Mesodermal cell (in vitro differentiated cells): ENCODE measurements at regions not wholly inside any gene's neighbourhood (a gene's known extent, or its start where the extent isn't known, plus 50 kb on each side); places are given as distances from the start of the nearest gene placed in this dataset.

Experiments used
- H3K27ac ChIP-seq: 2 replicates; pipeline ENCODE4 v1.7.0; 2013; ENCODE audit warnings: mild to moderate bottlenecking, low read depth, low read length, moderate library complexity; ENCODE audit not compliant: severe bottlenecking
- H3K36me3 ChIP-seq: 2 replicates; pipeline ENCODE4 v1.7.1; 2013; ENCODE audit warnings: mild to moderate bottlenecking, low read length, moderate library complexity; ENCODE audit not compliant: control insufficient read depth, insufficient read depth
- H3K4me1 ChIP-seq: one replicate; pipeline ENCODE4 v1.7.1; 2013; ENCODE audit warnings: mild to moderate bottlenecking, low read length; ENCODE audit not compliant: insufficient read depth, control insufficient read depth, poor library complexity, severe bottlenecking
- H3K4me3 ChIP-seq: 2 replicates; pipeline ENCODE4 v1.7.0; 2013; ENCODE audit warnings: low read length, control low read depth, mild to moderate bottlenecking; ENCODE audit not compliant: insufficient read depth, poor library complexity, severe bottlenecking; ENCODE audit errors: extremely low read depth
- H3K9me3 ChIP-seq: 2 replicates; pipeline ENCODE4 v1.7.1; 2013; ENCODE audit warnings: mild to moderate bottlenecking, low read length, moderate library complexity; ENCODE audit not compliant: control insufficient read depth
- WGBS, 2 experiments: methylation state at CpG; one replicate each; pipeline ENCODE4 v1.1.5; 2013; ENCODE audit warnings: missing lambda C conversion rate in 2 of 2; ENCODE audit not compliant: insufficient coverage in 2 of 2; 5-methylcytosine and 5-hydroxymethylcytosine counted together

DNA sequence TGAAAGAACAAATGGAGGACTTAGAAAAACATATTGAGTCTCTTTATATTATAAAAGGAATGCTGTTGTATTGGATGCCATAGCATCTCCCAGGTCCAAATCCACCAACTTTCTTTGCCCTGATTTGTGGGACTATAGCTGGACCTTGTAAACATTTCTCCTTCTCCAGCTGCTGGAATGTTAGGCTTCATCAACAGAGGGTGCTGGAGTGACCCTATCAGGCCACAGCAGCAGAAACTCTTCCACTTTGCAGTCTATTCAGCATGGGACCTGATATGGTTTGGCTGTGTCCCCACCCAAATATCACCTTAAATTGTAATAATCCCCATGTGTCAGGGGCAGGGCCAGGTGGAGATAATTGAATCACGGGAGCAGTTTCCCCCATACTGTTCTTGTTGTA lies 138.4 kb upstream of the ARL4C start:
- Histone ChIP-seq H3K4me3 (no peak overlapping the region), H3K9me3 (no peaks in the 10 kb centered on the region), H3K27ac (no peak overlapping the region), H3K36me3 (no peaks in the 10 kb centered on the region), H3K4me1 (peaks cover 30% of the 10 kb centered on the region)
- no CpG with 5 or more reads among the region's 1 CpG for WGBS, 2 experiments

DNA sequence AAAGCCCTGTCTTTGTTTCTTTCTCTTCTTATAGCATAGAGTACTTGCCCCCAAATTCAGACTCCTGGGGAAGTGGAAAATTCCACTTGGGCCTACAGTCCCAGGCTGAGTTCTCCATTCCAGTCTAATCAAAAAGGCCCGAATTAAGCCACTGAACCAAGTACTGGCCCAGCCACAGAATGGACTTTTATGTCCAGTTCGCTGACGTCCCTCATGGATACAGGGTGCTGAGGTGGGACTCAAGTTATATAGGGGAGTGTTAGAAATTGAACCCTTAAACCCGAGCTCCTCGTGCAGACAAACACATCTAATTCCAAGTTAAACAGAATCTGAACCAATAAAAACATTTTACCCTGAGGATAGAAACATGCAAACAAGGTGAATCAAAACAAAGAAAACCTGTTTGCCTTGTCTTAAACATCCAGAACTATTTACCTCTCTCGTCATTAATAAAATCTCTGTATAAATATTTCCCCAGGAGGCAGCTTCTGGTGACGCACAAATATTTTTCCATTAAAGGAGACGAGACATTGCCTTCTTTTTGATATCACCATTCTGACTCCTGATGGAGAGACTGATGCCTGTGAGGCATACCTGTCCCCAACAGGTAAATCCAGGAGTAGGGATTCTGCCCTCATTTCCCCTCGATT lies 136.8 kb upstream of the ARL4C start:
- no peak overlapping the region for H3K4me3 ChIP-seq
- WGBS, 2 experiments: 93 to 96% methylated on average over 4 to 5 of the region's 9 CpGs
- no peaks in the 10 kb centered on the region for H3K9me3 ChIP-seq
- peaks cover 35% of the 10 kb centered on the region for H3K4me1 ChIP-seq
- H3K27ac ChIP-seq: peak overlapping the region; percentile 81
- no peaks in the 10 kb centered on the region for H3K36me3 ChIP-seq

DNA sequence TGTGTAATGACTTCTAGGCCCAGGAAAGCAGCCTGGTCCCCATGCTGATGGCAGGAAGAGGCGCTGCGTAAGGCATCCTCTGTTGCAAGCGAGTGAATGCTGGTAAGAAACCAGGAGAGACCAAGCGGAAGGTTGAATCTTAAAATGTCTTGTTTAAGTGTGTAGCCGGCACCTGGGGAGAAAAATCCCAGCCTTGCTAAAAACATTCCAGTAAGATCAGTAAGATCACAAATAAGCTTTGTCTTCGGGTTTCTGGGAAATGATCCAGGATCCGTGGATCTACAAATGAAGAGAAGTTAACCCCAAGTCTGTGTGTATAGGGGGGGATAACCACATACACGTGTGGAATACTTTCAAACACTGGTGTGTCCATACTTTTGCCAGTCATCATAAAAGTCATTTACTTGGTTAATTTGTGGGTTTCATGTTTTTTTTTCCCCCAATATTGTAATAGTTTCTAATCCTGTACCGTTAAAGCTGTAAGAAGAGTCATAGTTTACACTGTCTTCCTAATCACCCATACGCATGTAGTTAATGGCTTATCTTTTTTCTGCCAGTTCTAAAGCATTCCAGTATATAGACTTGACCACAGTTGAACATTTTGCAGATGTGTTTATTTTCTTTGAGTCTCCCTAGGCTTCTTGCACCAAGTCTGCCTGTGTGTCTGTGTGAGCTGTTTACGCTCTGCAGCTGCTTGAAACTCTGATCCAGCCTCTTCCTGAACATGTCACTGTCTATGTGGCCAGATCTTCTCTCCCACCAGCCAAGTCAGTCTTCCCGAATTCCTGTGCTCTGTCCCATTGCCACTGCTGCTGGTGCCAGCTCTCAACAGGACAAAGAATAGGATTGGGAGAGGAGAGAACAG lies 135.9 kb upstream of the ARL4C start:
- 66 to 76% methylated on average over 8 to 9 of the region's 12 CpGs for WGBS, 2 experiments
- Histone ChIP-seq H3K27ac (peak overlapping the region; percentile 81), H3K36me3 (no peaks in the 10 kb centered on the region), H3K4me1 (peaks cover 35% of the 10 kb centered on the region), H3K4me3 (no peak overlapping the region), H3K9me3 (no peaks in the 10 kb centered on the region)

DNA sequence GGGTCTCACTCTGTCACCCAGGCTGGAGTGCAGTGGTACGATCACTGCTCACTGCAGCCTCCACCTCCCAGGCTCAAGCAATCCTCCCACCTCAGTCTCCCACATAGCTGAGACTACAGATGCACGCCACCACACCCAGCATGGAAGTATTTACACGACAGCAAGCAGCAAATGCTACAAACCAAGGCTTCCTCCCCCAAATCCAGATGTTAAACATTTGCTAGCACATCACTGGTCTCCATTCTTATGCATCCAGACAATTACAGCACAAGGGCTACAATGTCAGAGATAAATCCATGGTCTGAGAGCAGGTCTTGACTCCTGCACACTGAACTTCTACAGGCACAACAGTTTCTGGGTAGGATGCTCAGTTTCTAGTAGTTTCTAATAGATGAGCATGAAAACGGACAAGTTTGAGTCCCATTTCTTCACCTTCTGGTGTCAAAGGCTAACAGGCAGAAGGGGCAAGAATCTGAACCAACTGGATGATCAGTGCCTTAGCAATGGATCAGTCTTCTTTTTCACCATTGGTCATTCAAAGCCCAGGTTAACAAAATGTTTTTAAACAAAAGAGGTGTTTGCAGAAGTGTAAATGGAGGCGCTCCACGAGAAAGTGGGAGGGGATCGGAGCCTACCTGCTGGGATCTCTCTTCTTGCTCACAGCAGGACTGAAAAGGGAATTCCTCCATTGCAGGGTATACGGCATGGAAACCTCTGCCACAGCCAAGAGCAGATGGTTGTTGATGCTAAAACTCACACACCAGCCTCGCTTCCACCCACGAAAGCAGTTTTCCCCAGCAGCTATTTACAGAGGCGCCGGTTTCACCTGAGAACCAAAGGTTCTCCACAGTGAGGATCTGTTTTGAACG lies 135.0 kb upstream of the ARL4C start:
- 39 to 42% methylated on average over 11 to 12 of the region's 13 CpGs for WGBS, 2 experiments
- H3K4me3 ChIP-seq: no peak overlapping the region
- peak overlapping the region; percentile 81 for H3K27ac ChIP-seq
- no peaks in the 10 kb centered on the region for H3K9me3 ChIP-seq
- no peaks in the 10 kb centered on the region for H3K36me3 ChIP-seq
- H3K4me1 ChIP-seq: peaks cover 35% of the 10 kb centered on the region

DNA sequence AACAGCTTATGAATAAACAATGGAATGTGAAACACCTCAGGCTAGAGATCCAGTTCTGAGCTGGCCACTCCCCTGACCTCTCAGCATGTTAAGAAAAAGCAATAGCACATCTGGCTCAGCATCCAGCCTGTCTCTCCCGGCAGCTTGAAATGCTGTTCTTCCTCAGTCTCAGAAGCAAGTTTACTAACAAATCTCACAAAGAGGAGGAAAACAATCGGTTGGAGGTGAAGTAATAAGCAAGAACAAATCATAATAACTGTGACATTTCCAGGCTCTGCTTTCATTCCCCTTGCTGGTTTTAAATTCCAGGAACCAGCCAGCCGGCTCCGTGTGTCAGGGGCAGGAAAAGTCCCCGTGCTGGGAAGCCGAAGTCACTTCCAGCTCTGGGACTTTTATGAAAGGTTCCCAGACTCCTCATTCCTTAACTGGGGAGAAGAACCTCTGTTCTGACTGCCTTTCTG lies 133.9 kb upstream of the ARL4C start:
- Histone ChIP-seq H3K9me3 (no peaks in the 10 kb centered on the region), H3K4me3 (no peak overlapping the region), H3K27ac (peak overlapping the region; percentile 61), H3K36me3 (no peaks in the 10 kb centered on the region), H3K4me1 (peaks cover 35% of the 10 kb centered on the region)
- 13 to 27% methylated on average over 3 to 4 of the region's 6 CpGs for WGBS, 2 experiments

DNA sequence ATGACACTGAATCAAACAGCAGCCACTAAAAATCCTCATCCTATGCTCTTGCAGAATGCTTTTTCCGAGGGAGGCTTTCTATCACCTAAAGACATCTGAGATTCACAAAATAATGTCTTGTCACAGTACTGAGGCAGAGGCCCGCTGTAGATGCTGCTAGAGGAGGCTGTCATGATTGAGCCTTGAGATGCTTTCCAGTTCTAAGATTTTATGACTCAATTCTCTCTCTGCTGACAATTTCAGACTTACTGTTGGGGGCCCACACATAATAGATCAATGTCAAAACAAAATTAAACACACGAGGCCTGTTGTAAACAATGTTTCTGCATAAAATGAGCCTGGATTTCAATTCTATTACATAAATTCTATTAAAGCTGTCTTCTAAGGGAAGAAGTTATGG lies 132.7 kb upstream of the ARL4C start:
- no peaks in the 10 kb centered on the region for H3K36me3 ChIP-seq
- H3K27ac ChIP-seq: no peak overlapping the region
- H3K9me3 ChIP-seq: no peaks in the 10 kb centered on the region
- 74% methylated on average over 2 of the region's 3 CpGs; no CpG with 5 or more reads in 1 of the 2 experiments for WGBS, 2 experiments
- no peak overlapping the region for H3K4me3 ChIP-seq
- peaks cover 35% of the 10 kb centered on the region for H3K4me1 ChIP-seq

DNA sequence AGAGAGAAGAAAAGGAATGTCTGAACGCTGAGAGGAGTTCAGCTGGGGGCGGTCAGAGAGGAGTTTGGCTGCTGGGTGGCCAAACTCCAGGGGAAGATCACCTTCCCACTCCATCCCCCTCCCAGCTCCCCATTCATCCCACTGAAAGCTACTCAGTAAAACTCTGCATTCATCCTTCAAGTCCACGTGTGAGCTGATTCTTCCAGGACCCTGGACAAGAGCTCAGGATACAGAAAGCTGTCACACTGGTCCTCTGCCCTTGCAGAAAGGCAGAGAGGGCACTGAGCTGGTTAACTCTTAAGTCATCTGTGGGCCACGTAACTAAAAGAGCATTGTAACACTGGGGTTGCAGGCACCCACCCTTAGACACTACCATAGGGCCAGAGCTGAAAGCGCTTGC lies 132.1 kb upstream of the ARL4C start:
- WGBS, 2 experiments: 74 to 77% methylated on average over 3 of the region's 5 CpGs
- H3K4me1 ChIP-seq: peaks cover 34% of the 10 kb centered on the region
- no peaks in the 10 kb centered on the region for H3K36me3 ChIP-seq
- no peak overlapping the region for H3K27ac ChIP-seq
- no peaks in the 10 kb centered on the region for H3K9me3 ChIP-seq
- no peak overlapping the region for H3K4me3 ChIP-seq

DNA sequence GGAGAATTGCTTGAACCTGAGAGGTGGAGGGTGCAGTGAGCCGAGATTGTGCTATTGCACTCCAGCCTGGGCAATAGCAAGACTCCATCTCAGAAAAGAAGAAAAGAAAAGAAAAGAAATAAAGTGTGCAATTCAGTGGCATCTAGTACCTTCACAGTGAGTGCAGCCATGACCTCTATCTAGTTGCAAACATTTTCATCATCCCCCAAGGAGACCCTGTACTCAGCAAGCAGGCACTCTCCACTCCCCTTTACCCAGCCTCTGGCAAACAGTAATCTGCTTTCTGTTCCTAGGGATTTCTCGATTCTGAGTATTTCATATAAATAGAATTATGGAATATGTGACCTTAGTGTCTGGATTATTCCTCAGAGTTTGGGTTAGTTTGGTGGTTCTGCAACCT lies 130.4 kb upstream of the ARL4C start:
- WGBS, 2 experiments: 100% methylated on average over 1 of the region's 2 CpGs; no CpG with 5 or more reads in 1 of the 2 experiments
- Histone ChIP-seq H3K4me1 (peaks cover 28% of the 10 kb centered on the region), H3K27ac (no peak overlapping the region), H3K4me3 (no peak overlapping the region), H3K9me3 (no peaks in the 10 kb centered on the region), H3K36me3 (no peaks in the 10 kb centered on the region)

DNA sequence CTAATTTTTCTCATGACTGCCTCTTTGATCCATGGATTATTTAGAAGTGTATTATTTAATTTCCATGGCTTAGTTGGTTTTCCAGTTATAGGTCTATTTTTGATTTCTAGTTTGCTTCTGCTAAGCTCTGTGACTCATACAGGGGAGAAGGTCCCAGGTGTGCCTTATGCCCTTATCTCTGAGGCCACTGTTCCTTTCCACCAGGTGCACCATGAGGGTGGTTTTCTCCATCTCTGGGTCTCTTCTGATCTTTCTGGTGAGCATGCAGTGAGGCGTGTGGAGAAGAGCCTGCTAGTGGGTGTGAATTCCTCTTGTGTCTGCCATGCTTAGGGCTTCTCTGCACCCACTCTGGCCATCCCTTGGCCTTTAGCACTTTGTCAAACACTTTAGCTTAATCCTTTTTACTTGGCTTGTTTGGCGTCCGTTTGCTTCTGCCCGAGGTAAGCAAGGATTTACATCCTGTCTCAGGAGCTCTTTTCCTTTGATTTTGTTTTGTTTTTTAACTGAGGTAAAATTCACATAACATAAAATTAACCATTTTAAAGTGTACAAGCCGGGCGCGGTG lies 129.8 kb upstream of the ARL4C start:
- Histone ChIP-seq H3K9me3 (no peaks in the 10 kb centered on the region), H3K4me3 (no peak overlapping the region), H3K27ac (no peak overlapping the region), H3K4me1 (peaks cover 22% of the 10 kb centered on the region), H3K36me3 (no peaks in the 10 kb centered on the region)
- no CpG with 5 or more reads among the region's 7 CpGs for WGBS, 2 experiments

DNA sequence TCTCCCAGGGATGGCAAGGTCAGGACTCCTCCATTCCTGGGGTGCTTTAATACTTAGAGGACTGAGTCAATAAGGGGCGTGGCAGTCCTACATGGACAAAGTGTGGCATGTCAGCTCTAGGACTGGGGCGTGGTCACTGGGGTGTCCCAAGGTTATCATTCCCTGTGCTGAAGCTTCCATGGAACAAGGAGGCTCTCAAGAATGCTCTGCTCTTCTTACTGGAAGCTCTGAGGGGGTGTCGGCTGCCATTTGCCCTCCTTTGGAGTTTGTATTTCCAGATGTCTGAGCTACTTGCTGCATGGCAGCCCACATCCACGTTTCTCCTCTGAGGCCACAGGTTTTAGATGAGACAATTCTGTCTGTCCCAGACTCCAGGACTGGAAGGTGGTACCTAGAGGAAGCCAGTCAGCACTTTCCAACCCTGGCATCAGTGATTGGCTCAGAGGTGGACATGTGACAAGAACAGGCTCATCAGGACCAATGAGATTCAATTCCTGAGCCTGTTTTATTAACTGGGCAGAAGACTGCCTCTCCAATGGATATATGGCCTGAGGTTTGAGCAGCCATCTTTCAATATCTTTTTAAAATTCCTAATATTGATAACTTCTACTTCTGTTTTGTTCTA lies 128.9 kb upstream of the ARL4C start:
- 89% methylated on average over 3 to 4 of the region's 4 CpGs for WGBS, 2 experiments
- H3K9me3 ChIP-seq: no peaks in the 10 kb centered on the region
- H3K36me3 ChIP-seq: no peaks in the 10 kb centered on the region
- H3K4me1 ChIP-seq: peaks cover 16% of the 10 kb centered on the region
- H3K27ac ChIP-seq: no peak overlapping the region
- no peak overlapping the region for H3K4me3 ChIP-seq
